T-helper 9 cell (primary cell): ENCODE measurements at regions not wholly inside any gene's neighbourhood (a gene's known extent, or its start where the extent isn't known, plus 50 kb on each side); places are given as distances from the start of the nearest gene placed in this dataset.
"Not testable (repeated sequence)": the region's sequence is repeated elsewhere in the genome, so short reads cannot be mapped to it uniquely, and the experiment has no call there.

Source experiments
- DNase-seq: peaks from one replicate; pipeline ENCODE4 v3.0.0-alpha.2; 2020

DNA sequence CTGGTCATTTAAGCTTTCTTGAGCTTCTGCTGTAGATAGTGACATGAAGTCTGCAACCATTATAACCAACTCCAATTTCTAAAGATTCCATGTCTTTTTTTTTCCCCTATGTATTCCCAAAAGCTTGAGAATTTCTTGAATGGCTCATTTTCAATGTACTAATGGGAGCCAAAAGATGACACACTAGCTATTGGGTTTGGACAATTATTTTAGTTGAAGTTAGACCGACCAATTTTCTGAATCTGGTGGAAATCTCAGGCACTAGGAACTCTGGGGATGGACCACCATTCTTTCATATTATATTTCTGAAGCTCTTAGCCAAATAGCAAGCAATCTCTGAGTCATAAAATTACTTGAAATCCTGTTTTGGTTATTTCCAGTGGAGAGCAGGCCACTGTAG is 617.4 kb upstream of the ADAMTS5 start:
- DNase-seq = no peak

DNA sequence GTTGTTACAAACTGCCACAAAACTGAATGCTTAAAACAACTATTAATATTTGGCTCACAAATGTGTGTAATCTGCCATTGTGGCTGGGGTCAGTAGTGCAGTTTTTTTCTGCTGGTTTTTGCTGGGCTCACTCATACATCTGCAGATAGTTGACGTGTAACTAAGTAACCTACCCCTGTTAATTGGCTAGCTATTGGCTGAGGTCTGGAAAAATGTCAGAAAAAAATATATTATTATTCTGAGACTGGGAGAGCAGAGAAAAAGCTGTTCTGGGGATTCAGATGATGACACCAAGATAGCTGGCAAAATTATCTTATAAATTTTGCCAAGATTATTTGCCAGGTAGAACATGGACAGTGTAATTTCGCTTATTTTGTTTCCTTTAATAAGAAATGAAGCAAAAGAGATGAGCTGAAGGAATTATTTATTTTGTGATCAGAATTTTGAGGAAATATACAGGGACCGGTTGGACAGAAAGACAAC is 616.1 kb upstream of the ADAMTS5 start:
- DNase-seq = no peak

DNA sequence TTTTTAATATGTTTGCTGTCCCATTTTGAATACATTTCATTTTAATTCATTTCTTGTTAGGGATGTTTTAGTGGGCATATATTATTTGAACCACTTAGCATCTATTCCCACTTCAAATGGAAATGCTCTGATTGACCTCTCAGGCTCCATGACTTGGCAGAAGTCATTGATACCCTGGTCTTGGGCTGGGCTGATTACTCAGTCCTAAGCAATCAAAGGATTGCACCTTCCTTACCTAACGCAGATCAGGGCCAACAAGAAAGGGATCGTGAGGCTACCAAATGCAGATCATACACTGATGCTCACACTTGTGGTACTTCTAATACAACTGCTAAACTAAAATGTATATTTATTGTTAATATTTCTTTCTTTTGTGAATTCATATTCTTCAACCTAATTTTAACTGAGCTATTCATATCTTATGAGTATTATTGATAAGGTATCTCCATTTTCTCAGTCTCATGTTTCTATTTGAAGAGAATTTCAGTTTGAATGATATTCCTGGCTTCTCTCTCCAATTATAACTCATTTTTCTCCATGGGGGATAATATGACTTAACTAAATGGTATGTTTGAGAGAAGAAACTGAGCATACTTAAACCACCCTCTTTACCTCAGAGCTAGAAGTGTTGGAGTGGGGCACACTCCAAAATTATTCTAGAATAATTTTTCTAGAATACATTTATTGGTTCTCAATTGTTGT is 615.5 kb upstream of the ADAMTS5 start:
- DNase-seq = no peak

DNA sequence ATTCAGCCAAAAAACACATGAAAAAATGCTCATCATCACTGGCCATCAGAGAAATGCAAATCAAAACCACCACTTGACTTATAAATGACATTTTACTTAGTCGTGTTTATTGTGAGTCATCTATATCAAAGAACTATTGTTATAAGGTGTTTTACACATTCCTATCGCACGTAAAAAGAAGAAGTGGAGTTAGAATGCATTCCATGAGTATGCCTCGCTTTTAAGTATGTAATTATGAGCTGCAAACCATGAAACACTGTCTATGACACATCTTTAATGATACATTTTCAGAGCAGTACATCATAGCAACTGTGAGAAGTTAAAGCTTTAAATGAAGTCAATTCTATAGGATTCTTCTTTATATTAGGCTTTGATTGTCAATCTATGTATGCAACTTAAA is 614.3 kb upstream of the ADAMTS5 start:
- no peak for DNase-seq

DNA sequence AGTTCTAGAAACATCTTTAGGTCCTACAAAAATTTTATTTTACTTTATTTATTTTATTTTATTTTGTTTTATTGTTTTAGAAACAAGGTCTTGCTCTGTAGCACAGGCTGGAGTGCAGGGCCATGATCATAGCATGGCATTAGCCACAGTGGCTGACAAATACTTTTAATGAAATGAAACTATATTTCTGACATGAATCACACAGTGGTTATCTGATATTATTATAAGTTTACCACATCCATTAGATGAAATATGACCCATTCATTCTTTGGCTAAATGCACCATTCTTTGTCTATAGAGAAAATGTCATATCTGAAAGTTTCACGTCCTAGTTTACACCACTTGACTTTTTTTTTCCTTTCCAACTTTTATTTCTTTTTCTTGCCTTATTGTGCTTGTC is 613.4 kb upstream of the ADAMTS5 start:
- DNase-seq = no peak

DNA sequence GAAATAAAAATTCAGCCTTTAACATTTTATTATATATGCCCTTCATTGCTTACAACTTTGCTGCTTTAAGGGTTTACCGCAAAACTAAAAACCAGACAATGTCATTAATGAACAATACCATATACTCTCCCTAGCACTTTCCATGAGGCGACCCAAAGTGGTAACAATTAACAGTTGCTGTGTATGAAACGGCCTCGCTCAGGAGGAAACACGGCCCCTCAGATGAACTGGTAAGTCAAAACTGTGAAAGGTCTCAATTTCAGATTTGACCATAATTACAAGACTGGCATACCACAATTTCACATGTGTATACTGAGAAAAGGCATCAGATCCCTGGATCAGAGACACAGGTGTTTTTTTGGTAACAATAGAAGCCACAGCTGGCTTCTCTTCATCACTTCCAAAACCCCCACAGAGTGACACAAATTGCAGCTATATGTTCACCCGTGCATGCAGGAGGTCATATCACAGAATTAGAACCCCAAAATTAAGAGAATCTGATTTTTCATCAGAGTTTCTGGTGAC is 611.9 kb upstream of the ADAMTS5 start:
- DNase-seq = no peak

DNA sequence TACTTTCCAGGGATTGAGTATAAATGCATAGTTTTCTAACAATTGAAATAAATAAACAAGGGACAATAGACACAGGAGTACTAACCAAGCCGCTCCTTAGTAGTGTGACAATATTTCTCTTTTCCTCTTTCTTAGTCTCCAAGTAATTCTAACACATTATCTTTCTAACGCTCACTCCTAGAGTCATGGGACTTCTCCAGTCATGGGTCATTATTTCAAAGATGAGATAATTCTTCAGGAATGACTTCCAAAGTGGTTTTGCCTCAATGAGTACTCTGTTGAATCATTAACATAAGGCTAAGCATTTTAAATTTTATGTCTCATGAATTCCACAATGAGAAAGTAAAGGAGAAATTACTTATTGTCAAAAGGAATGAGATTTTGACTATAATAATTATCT is 605.8 kb upstream of the ADAMTS5 start:
- DNase-seq = no peak

DNA sequence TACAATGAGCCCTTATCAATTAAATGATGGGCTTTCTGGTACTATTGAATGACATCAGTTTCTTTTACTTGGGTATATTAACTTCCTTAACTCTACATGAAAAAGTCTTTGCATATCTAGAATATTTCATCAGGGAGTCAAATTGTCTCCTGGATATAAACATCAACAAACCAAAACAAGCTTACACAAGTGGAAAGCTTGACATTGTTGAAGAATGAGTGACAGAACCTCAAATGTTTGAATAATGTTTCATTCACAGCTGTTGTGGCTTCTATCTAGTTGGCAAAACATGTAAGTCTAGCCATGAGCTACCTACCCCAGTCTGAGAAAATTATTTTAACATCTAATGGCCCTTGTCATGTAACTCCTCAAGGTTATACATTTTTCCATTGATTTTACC is 604.8 kb upstream of the ADAMTS5 start:
- no peak for DNase-seq

DNA sequence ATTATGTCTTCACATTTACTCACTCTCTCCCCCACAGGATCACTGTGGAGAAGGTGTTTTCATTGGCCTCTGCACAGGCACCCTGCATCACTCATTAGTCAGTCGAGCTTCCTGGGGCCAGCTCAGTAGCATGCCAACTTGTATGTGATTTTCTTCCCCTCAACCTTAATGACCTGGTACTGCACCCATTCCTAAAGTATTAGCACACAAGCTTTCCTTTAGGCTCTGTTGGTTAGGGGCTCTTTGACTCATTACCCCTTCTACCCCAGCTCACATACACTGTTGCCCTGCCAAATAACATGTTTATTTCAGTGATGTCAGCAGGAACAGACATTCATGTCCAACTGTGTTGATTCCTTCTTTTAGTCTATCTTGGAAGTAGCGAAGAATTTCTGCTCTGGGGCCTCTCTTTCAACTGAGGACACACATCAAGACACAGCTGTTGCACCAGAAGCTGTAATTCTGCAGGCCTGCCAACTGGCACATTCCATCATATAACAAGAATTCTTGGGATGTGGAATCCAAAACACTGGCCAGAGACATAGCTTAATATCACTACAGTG is 603.5 kb upstream of the ADAMTS5 start:
- no peak for DNase-seq

DNA sequence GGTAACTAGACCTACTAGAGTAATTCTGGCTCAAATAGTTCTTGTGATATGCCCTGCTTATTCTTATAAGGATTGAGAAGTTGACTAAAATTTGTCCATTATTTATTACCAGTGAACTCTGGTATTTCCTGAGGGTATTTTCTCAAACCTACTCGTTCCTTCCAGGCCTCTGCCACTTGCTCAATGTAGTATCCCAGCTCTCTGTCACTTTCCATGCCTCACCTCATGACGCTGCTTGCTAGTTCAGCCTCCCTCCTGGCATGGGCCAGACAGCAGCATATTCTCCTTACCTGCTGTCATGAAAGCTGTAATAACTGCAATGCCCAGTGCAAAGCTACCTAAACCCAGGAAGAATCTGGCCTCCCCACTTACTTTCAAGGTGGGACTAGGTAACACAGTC is 602.9 kb upstream of the ADAMTS5 start:
- no peak for DNase-seq

DNA sequence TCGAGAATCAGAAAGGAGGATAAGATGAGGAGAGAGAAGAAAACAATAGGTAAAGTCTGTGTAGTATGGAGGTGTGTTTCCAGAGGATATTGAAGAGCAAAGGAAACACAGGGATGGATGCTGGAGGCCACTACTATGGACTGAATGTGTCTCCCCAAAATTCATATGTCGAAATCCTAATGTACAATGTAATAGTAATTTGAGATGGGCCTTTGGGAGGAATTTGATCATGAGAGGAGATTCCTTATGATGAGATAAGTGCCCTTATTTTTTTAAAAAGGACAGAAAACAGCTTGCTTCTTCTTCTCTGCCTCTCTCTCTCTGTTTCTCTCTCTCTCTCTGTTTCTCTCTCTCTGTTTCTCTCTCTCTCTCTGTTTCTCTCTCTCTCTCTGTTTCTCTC is 602.2 kb upstream of the ADAMTS5 start:
- DNase-seq = no peak

DNA sequence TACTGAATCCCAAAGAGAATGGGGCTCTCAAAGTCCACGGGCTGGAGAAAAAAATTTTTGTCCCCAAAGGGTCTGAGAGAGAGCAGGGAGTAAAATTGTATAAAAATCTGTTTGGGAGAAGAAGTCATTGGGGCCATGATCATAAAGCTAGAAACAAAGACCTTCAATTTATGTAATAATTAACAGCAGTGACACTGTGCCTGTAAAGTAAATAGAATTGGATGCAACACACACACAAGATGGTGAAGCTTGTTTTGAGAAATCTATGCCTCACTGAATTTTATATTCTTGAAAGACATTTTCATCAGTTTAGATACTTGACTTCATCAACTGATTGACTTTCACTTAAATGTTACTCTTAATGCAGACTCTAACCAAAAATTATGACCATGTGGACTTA is 600.5 kb upstream of the ADAMTS5 start:
- DNase-seq = no peak

DNA sequence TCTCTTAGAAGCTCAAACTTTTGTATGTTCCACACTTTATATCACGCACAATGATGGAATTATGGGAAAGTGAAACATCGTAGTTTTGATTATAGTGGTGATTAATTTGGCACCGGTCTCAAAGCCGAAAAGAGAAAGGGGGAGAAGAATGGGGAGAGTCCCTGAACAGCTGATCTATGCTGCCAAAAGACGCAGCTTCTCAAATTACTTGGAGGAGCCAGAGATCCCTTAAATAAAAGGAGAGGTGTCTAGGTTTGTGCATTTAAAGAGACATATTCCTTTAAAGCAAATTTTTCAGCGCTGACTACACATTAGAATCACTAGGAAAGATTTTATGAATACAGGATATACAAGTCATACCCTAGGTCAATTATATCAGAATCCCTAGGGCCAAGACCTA is 599.6 kb upstream of the ADAMTS5 start:
- no peak for DNase-seq

DNA sequence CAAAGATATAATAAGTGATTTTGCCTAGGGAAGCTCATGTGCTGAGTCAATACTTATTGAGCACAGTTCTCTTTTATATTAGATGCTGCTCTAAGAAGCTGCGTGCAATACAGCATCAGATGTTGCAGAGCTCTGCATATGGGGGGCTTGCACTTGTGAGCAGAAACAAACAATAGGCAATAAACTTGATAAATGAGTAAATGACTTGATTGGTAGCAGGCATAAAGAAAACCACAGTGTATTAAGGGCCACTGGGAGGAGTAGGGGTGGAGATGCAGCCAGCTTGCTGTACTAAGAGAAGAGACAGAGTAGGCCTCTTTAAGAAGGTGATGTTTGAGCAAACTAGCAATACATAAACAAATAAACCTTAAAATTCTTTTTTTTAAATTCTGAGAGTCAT is 598.5 kb upstream of the ADAMTS5 start:
- DNase-seq = no peak

DNA sequence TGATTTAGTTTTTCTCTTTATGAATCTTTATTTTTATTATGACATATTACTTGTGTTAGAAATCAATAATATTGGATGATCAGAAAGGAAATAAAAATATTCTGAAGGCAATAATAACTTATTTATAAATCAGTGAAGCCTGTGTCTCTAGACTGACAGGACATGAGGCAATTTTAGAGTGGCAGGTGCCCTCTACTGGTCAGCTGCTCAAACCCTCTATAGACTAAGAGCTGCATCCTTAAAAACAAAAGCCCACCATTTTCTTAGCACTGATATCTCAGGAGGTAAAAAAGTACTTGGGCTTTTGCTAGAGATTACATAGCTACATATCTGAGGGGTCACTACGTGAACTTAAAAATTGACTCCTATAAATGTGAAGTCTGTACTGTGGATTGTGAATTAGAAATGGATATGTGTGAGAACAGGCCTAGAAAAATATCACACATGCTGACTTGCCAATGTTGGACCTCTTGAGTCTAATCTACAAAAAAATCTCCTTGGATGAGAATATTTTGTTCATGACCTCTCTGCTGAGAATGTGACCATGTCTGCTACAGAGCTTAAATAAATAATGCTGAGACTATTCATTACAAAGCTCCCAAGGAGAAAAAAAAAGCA is 597.9 kb upstream of the ADAMTS5 start:
- DNase-seq = no peak

DNA sequence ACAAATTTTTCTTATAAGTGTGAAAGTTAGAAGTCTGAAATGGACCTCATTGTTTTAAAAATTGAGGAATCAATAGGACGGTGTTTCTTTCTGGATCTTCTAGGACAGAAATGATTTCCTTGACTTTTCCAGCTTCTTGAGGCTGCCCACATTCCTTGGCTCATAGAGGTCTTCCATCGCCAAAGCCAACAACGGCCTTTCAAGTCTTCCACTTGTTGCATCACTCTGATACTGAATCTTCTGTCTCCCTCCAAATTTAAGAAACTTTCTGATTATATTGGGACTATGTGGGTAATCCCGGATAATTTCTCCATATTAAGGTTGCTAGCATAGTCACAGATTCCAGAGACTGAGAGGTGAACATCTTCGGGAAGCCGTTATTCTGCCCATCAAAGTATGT is 595.4 kb upstream of the ADAMTS5 start:
- no peak for DNase-seq

DNA sequence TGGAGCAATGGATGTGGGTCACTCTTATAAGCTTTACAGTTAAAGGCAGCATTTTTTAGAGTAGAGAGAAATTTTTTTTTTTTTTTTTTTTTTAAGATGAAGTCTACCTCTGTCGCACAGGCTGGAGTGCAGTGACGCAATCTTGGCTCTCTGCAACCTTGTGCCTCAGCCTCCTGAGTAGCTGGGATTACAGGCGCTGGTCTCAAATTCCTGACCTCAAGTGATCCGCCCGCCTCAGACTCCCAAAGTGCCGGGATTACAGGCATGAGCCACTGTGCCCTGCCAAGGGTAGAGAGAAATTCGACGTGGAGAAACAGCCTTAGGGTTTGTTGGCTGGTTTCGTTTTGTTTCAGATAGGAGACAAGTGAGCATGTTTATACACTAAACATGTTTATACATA is 594.2 kb upstream of the ADAMTS5 start:
- no peak for DNase-seq

DNA sequence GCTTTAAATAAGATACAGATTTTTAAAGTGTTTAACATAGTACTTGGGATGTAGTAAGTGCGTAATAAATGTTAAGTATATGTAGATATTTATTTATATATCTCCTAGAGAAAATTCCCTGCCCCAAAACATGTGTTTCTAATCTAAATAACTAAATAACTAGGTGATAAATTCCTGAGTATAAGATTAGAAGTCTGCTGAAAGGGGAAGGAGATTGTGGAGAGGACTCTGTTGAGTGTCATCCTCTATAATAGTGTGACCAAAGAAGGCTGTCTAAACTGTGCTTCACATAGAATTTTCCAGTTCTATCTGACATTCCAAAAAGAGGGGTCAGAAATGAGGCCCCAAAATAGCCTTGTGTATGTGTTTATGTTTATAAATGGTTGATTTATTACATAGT is 590.5 kb upstream of the ADAMTS5 start:
- DNase-seq = no peak

DNA sequence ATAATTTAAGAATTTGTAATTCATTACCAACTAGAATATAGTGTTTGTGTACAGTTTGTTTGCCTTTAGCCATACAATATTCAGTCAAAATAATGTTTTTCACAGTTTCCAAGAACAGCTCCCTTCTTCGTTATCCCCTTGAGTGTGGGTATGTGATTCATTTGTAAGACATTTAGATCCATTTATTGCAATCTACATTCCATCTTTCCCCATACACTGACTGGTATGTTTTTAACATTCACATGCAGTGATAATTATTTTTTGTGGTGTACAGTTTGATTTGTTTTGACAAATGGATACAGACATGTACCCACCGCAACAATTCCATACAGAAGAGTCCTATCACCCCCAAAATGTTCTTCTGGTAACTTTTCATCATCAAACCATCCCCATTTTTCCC is 589.1 kb upstream of the ADAMTS5 start:
- DNase-seq = no peak

DNA sequence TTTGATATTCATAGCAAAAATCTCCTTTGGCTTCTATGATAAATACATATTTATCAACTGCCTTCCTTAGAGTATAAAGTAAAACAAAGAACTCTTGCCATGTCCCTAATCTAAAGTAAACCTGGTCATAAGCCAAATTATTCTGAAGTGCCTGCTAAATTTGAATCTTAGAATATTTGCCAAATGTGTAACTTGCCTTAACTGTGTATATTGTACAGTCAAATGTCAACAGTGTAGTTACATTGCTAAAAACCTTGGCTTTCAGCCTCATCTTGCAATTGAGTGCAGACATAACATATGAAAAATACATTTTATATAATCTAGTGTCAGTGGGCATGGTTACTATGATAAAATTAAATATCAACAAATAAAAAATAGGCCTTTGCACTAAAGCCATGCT is 583.4 kb upstream of the ADAMTS5 start:
- no peak for DNase-seq

DNA sequence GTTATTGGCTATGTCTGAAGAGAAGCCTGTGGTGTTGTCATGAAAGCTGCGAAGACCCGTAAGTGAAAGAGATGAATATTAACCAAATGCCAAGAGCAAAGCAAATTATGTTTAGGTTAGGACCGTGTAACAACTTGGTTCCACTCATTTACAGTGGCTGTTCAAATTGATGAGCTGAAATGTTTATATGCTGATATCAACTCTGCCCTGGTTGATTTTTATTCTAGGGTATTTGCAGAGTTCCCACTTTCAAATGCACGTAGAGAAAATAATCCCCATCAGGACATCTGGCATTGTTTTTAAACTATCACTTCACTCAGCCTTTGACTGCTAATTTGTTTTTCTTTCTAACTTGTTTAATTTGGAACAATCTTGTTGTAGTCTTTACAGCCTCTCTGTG is 581.6 kb upstream of the ADAMTS5 start:
- DNase-seq = no peak

DNA sequence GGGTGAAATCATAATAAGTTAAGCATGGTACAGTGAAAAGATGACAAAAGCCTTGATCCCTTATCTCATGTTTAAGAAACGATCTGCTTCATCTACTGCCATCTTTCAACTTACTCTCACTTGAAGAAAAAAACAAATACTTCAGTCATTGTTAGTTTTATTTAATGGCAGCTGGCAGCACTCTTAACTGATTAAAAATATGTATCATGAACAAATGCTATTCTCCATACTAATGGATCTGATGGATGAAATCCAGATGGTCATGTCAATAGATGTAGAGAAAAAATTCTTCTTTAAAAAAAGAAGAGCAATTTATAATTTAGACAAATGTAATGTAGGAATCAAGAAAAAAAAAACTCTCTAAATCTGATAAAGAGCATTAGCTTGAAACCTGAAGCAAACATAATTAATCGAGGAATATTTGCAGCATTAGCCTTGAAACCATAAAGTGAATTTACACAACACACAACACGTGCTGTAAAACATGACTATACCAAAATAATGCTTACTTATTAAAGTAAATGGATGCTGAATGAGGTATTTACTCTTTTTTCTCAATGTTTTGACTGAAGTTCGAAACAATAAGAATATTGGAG is 579.0 kb upstream of the ADAMTS5 start:
- DNase-seq = no peak

DNA sequence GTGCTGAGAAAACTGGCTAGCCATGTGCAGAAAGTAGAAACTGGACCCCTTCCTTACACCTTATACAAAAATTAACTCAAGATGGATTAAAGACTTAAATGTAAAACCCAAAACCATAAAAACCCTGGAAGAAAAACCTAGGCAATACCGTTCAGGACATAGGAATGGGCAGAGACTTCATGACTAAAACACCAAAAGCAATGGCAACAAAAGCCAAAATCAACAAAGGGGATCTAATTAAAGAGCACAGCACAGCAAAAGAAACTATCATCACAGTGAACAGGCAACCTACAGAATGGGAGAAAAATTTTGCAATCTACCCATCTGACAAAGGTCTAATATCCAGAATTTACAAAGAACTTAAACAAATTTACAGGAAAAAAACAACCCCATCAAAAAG is 575.2 kb upstream of the ADAMTS5 start:
- not testable (repeated sequence) for DNase-seq

DNA sequence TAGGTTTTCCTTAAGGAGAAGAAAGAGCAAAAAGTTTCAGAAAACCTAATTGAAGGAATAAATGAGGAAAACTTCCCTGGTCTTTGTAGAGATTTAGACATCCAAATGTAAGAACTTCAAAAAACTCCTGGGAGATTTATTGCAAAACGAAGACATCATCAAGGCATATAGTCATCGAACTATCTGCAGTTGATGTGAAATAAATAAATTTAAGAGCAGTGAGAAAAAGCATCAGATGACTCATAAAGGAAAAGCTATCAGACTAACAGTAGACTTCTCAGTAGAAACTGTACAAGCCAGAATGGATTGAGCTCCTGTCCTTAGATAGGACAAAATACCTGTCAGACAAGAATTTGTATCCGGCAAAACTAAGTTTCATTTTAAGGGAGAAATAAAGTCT is 569.4 kb upstream of the ADAMTS5 start:
- DNase-seq = no peak
